Activated CD4-positive, alpha-beta T cell treated with anti-CD3 and anti-CD28 coated beads, Interleukin-2, amount 50 U/mL, for 16 hours (primary cell): ENCODE measurements at regions not wholly inside any gene's neighbourhood (a gene's known extent, or its start where the extent isn't known, plus 50 kb on each side); places are given as distances from the start of the nearest gene placed in this dataset.
A peak's percentile ranks its signal among the peaks of the same experiment; 100 is the strongest.
"Not testable (repeated sequence)": the region's sequence is repeated elsewhere in the genome, so short reads cannot be mapped to it uniquely, and the experiment has no call there.

Experiments used
- DNase-seq: peaks from one replicate; pipeline ENCODE4 v3.0.0-alpha.2; 2020

DNA sequence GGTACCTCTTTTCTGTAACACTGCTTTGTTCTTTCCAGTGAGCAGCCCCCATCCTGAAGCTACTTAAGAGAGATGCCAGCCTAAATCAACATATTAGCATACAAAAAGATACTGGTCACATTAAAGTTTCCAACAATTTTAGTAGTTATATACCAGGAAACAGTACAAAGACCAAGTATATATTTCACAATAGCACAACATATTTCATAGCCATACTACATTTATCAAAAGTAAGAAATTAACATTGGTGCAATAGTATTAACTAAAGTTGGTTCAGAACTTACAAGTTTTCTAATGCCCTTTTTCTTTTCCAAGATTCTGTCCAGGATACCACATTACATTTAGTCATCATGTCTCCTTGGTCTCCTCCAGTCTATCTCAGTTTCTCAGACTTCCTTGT lies 641.0 kb upstream of the GJE1 start:
- no peak for DNase-seq

DNA sequence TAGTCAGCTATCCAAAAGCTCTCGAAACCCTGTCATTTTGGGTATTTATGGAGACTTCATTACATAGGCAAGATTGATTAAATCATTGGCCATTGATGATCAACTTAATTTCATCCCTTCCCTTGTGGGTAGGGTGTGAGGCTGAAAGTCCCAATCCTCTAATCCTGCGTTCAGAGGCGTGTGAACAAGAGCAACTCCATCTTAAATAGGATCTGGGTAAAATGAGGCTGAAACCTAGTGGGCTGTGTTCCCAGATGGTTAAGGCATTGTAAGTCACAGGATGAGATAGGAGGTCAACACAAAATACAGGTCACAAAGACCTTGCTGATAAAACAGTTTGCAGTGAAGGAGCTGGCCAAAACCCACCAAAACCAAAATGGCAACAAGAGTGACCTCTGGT lies 641.7 kb upstream of the GJE1 start:
- no peak for DNase-seq

DNA sequence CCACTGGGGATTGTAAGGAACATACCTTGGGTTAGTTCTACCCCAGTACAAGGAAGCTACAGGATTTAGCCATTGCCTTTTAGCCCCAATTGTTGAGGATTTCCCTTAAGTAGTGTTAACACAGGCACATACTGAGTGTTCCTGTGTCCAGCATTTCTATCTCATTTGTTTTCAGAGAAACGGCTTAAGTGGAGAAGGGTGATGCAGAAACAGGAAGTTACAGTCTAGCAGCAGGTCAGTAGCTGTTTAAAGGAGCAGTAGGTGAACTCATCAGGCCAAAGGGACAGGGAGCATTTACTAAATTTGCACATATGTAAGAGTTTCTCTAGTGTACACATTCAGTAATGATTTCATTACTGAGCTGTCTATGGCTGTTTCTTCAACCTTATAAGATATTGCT lies 644.2 kb upstream of the GJE1 start:
- DNase-seq, result peak; percentile 6

DNA sequence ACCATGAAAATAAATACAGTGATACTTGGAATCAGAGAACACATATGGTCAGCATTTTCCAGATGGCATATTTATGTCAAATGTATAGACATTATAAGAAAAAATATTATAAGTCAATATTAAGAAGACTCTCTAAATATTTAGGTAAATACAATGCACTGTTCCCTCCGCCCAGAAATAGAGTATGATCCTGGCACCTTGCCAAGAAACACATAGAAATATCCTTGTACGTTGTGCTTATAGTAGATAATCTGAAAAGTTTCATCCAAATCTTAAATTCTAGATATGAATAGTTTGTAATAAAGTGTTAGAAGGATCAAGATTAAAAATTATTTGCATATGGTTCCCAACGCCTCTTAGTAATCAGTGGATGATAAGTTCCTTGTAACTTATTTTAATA lies 645.8 kb upstream of the GJE1 start:
- DNase-seq, result no peak

DNA sequence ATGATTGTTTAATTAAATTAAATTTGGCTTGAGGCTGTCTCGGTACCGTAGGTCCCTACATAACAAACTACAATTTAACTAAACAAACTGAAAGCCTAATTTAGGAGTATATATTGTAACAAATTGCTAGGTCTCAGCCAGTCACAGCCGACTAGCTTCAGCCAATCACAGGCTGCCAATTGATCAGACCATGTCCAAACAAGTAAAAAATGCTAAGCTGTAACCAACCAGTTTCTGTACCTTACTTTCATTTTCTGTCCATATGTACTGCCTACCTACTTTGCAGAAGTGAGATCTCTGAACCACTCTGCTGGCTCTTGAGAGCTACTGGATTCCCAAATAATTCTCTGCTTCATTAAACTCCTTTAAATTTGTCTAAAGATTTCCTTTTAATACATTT lies 648.0 kb upstream of the GJE1 start:
- peak; percentile 45 for DNase-seq

DNA sequence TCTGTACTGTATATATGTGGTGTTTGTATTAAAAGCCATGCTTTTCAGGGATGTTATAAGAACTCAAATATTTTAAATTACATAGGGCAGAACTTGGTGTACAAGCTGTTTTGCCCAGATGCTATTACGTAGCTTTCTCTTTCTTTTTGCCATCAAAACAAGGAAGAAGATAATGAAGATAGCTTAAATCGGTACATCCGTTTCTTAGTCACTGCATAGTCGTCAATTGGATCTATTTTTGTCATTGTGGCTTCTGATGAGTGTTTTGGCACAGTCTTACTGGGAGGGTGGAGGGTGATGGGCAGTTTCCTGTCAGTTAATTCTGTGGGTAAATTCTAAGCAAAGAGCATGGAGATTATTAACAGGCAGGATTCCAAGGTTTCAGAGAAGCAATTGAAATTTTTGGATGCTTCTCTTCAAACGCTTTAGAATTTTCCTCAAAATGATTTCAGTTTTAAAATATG lies 649.1 kb upstream of the GJE1 start:
- peak; percentile 87 for DNase-seq

DNA sequence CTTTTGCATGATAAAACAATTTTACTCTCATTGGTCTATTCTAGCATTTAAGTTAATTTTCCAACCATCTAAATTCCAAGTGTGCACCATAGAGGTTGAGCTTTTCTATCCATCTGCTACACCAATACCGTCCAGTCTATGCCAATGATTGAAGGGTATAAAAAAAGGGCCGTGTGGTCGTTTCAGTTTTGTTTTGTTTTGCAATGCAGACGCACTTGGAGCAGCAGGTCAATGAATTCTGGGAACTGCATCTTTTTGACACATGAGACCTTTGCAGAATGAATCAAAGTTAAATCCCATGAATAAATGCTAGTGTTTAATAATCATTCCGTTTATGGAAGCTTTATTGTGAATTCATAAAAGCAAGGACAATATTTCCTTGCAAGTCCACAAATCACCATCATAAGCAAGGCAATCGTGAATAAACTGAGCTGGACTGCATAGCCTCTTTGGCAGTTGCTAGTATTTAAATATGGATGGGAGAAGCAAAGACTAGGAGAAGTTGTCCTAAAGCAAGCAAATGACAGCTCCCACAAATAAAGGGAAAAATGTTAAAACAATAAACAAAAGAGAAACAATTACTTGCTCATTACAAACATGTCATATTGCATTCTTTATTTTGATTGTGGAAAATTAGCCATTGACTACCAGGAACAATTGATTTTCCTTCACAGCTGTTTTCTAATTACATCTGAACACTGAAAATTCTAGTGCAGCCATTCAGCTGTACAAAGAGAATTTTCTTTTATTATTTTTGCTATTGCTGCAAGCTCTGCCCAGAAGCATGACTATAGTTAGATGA lies 649.7 kb upstream of the GJE1 start:
- no peak for DNase-seq

DNA sequence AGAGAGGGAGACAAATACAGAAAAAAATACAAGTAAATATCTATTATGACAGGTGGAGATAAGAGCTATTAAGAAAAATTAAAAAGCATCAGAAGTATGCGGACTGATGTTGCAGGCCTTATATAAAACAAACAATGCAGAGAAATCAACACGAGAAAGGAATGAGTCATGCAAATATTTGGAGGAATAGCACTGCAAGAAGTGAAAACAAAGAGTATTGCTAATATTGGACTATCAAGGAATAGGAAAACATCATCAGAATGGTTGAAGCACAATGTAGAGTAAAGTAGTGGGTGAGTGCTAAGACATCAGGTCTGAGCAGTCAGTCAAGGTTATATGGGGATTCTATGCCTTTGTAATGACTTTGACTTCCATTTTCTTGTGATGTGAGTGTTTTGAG lies 657.5 kb upstream of the GJE1 start:
- no peak for DNase-seq

DNA sequence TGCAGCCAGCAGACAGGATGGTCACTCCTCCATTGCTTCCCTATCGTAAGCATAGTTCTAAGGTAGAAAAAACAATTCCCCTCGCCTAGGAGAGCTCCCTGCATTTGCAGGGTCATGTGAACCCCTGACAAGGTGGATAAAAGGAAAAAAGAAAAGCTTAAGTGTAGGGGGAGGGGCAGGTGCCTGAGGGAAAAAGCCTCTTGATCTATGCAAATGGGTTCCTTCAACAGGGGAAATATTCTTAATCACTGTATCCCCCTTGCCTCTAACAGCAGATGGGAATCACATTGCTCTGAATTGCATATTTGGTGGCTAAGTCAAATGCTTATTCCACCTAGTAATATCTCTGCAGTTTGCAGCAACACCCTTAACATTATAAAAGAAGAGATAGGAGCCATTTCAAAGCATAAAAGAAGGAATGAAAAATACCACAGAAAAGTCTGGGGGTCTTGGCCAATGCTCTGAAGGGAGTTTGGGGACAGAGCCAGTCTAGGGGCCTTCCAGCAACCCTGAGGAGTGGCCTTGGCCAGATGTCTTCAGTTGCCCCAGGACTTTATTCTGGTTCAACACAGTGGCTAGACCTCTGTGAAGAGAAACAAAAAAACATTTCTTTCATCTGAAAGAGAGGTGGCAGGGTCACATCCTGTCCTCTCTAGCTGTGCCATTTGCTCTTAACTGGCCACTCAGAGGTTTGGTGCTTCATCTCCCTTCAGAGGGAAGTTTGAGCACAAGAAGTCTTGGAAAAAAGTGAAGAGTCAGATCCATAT lies 660.4 kb upstream of the GJE1 start:
- no peak for DNase-seq

DNA sequence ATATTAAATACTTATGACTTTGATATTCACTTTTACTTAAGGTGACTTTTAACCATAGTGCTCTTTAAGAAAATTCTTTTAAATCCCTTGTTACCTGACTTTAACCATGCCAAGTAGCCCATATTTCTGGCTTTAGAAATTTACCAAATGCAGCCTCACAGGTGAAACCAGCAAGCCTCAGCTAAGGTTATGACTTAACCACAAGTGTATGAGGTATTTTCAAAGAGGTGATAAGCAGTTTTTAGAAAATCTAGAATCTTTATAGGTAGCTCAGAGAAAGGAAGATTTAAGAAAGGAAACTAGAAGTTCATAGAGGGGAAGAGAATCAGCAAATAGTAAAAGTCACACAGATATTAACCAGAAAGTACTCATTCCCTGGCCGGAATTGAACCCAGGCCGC lies 661.9 kb upstream of the GJE1 start:
- DNase-seq, result no peak

DNA sequence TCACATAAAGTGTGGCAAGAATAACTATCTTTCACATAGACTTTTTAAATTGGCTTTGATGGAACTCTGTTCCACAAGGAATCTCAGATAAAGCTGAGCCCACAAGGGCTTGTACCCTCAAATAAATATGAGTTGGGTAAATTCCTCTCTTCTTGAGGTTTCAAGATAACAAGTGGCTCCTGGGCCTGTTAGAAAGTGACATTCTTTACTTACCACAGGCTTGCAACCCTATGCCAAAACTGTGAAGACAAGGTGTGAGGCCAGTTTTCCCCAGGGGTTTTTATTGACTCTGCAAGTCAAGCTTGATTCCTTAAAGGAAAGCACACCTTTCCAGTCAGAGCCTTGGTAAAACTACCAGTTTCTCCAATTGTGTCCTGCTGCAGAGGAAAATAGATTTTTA lies 664.8 kb upstream of the GJE1 start:
- no peak for DNase-seq

DNA sequence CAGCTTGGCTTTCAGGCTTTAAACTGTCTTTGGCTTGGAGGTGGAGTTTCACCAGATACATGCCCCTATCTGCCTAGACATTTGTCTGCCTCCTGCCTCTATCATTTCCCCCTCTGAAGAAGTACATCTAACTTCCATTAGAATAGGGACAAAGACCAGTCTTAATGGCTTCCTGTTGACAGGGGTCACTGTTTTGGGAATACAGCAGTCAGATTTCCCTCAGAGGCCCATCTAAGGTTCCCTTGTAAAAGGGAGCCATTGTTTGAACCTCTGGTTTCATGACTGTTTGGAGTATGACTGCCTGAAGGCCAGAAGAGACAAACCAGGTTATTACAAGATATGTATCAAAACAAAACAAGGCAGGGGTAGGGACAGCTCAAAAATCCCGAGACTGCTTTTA lies 665.7 kb upstream of the GJE1 start:
- DNase-seq, result no peak

DNA sequence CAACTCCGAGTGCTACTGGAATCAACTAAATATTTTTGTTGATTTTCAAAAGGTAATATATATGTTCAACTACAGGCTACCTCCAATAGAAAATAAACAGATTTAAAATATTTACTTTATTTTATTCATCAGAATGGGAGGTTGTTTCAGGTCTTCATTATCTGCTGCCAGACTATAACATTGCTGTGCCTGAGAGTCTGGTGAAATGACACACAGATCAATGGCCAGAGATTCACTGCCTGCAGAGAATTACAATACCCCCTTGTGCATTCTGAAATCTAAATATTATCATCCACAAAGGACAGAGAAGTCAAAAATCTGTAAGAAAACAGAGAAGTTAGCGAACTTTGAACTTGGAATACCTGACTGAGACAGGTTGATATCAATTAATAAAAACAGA lies 667.8 kb upstream of the GJE1 start:
- no peak for DNase-seq

DNA sequence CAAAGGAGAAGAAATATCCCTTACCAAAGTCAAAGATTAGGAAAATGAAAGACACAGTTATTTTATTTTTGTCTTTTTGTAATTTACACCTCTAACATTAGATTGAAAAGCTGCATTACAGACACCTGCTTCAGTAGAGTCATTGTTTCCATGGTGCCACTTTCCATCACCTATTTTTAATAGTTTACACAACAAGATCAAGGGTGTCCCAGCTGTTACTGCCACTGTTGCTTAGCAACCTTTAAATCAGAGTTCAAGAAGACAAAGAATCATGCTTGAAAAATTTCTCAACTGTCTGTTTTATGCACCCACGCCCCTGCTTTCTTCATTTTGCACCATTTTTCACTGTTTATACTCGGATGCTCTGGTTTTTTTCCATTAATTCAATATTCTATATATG lies 668.2 kb upstream of the GJE1 start:
- no peak for DNase-seq

DNA sequence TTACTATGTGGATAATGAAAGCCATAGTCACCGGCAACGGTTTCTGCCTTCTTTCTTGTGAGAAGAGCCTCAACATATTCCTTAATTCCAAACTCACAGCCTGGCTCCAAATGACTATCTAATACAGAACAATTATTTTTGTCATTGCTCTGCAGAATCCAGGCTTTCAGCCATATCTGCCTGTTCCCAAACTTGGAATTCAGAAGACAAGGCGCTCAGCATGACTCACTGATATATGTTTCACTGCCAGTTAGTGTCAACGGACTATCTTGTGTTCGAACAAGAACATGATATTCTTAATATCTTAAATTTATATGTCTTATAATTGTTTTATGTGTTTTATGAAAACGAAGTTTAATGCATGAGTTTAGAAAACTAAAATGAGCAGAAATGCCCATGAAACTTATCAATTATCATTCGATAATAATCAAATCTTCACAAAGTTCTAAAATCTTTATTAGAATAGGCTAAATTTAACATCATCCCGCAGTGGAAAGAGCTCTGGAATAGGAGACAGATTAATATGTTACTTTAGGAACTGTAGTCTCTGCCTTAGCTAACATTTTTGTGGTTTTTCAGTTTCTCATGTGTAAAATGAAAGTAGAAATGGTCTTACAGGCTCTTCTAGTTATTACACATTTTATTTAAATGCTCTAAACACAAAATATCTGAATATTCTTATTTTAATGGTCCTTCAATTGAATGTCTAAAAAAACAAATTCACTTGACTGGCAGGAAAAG lies 669.3 kb upstream of the GJE1 start:
- no peak for DNase-seq

DNA sequence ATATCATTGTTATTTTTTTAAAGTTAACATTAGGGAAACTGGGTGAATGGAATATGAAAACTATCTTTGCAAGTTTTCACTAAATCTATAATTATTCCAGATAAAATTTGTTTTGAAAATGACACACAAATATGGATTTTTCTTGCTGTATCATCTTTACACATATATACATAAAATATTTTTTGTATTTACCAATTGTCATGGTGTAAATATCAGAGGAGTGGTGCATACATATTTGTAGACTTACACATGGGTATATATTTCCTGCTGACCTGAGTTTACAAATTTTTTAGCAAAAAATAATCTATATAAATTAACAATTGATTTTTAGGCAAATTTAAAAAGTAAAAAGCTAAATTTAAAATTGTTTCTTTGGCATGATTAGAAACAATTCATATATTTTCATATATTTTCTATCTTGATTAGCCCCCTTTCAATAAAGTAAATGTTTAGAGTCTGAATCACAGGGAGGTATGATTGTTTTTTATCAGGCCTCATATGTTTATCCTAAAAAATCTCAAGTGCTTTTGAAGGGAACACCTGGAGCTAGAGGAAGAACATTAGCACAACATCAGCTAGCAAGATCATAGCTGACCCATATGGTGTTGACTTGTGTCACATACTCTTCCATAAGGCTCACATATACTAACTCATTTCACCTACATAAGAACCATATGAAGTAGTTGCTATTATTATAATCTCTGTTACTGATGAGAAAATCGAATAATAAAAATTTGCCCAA lies 671.8 kb upstream of the GJE1 start:
- no peak for DNase-seq

DNA sequence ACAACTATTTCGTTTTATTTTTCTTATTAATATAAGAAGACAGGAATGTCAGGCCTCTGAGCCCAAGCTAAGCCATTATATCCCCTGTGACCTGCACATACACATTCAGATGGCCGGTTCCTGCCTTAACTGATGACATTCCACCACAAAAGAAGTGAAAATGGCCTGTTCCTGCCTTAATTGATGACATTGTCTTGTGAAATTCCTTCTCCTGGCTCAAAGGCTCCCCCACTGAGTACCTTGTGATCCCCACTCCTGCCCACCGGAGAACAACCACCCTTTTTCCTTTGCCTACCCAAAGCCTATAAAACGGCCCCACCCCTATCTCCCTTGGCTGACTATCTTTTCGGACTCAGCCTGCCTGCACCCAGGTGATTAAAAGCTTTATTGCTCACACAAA lies 672.5 kb upstream of the GJE1 start:
- not testable (repeated sequence) for DNase-seq

DNA sequence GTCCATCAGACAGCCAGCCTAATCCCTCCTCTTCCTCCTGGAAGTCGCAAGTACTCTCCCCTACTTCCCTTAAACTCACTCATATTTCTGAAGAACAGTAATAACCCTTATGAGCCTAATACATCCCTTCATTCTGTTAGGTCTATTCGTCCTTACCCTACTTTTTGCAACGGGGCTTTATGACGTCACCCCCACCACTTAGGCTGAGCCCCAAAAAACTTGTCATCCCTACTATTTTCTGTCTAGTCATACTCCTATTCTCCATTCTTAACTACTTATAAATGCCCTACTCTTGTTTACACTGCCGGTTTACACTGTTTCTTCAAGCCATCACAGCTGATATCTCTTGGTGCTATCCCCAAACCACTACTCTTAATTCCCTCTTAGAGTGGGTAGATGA lies 674.7 kb upstream of the GJE1 start:
- not testable (repeated sequence) for DNase-seq

DNA sequence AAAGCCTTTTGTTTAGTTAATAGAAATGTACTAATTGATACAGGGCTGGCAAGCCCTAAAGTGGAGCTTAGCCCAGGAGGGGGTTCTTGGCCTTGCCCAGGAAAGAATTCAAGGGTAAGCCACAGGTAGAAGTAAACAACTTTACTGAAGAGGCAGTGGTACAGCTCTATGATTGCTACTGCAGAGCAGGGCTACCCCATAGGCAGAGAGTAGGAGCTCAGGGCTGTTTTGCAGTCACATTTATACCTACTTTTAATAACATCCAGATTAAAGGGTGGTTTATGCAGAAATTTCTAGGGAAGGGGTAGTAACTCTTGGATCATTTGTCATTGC lies 680.4 kb upstream of the GJE1 start:
- DNase-seq, result no peak

DNA sequence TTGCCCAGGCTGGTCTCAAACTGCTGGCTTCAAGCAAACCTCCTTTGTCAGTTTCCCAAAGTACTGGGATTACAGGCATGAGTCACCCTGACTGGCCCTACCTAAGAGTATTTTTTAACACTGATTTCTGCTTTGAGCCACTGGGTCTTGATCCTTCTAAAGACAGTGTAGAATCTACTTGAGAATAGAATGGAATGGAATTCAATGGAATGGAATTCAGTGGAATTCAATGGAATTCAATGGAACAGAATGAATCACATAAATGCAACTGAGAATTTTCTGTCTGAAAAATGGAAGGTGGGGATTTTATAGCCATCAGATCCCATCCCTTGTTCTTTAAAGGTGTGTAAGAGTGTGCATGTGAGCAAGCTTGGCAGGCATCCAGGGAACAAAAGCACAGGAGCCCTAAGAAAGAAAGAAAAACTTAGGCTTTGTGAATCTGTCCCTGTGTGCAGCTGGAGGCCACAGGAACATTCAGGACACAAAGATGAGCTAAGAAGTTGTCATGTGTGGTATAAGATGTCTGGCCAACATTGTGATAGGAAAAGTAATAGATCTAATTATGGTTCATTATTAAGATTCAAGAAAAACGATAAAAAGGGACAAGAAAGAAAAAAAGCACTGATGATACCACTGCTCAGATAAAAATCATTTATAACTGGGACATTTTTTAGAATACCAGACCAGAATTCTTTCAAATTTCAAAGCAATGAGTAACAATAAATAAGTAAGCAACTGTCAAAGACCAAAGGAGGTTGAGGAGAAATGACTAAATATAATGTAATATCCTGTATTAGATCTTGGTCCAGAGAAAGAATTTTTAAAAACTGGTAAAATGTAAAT lies 681.0 kb upstream of the GJE1 start:
- no peak for DNase-seq

DNA sequence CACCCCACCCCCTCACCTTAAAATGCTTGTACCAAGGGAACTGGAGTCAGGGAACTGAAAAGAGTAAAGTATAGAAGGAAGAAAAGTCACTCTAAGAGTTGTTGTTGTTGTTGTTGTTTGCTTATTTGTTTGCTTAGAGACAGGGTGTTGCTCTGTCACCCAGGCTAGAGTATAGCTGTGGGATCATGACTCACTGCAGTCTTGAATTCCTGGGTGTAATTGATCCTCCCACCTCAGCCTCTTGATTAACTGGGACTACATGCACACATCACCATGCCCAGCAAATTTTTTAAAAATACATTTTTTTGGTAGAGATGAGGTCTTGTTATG lies 681.6 kb upstream of the GJE1 start:
- no peak for DNase-seq

DNA sequence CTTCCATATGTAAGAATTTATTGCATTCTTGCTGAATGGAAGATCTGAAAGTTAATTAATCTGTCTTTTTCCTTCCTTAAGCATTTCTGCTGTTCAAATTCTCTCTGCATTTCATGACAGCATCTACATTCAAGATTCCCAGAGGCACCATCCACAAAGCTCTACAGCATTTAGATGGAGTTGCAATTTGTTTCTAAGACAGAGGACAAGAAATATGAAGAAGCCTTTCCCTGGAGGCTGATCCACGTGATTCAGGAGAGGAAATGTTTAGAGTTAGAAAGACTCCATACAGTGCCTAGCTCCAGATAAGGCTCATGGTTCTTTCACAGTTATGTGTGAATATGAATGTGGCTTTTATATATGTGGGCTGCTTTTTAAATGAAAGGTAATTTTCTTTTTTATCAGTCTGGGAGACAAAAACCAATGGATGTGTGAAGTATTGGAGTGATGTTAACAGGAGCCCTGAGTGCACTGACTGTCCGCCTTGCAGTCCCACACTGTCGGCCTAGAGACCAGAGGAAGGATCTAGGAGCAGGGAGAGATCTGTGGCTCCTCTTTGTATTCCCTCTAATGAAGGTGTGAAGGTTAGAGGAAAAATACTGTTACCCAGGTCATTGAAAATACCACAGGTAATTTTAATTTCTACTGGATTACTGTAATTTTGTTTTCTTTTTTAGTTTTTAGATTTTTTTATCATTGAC lies 686.6 kb upstream of the GJE1 start:
- no peak for DNase-seq
